ENCODE measurements at regions not wholly inside any gene's neighbourhood (a gene's known extent, or its start where the extent isn't known, plus 50 kb on each side); places are given as distances from the start of the nearest gene placed in this dataset.

DNA sequence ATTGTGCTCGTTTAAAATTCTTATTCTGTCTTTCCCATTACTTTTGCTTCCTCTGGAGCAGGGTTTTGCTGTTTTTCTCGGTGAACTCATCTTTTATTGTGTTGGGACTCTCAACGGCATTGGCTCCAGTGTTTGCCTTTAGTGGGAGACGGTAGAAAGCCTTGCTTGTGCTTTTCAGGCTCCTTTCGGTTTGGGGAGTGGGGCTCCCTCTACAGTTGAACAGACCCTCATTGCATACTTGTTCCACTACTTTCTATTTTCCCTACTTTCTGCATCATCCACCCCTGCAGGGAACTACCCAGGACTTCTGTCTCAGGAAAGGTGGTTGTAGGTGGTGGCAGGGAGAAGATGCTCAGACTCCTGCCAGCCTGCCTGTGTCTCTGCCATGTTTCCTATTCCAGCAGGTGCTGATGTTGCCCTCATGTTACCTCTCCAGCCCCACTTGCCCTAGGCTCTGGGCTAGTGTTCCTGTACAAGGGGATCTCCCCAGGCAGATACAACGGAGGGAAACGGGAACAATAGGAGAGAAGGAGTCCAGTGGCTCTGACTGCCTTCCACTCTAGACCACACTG, 68.5 kb upstream of the ZBTB18 start:
- TF ChIP-seq RARB (CRISPR knock-in tag; IDR thresholded peaks at IDR 0.05), result no peak
- no peak for TF ChIP-seq BACH2 (CRISPR knock-in tag; IDR thresholded peaks at IDR 0.05; ENCODE audit: borderline replicate concordance)
- TF ChIP-seq, protein P1, sequence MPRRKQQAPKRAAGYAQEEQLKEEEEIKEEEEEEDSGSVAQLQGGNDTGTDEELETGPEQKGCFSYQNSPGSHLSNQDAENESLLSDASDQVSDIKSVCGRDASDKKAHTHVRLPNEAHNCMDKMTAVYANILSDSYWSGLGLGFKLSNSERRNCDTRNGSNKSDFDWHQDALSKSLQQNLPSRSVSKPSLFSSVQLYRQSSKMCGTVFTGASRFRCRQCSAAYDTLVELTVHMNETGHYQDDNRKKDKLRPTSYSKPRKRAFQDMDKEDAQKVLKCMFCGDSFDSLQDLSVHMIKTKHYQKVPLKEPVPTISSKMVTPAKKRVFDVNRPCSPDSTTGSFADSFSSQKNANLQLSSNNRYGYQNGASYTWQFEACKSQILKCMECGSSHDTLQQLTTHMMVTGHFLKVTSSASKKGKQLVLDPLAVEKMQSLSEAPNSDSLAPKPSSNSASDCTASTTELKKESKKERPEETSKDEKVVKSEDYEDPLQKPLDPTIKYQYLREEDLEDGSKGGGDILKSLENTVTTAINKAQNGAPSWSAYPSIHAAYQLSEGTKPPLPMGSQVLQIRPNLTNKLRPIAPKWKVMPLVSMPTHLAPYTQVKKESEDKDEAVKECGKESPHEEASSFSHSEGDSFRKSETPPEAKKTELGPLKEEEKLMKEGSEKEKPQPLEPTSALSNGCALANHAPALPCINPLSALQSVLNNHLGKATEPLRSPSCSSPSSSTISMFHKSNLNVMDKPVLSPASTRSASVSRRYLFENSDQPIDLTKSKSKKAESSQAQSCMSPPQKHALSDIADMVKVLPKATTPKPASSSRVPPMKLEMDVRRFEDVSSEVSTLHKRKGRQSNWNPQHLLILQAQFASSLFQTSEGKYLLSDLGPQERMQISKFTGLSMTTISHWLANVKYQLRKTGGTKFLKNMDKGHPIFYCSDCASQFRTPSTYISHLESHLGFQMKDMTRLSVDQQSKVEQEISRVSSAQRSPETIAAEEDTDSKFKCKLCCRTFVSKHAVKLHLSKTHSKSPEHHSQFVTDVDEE (CRISPR knock-in tag; IDR thresholded peaks at IDR 0.05), result no peak
- TF ChIP-seq ZNF565 (CRISPR knock-in tag; conservative IDR thresholded peaks at IDR 0.05; ENCODE audit: low read depth), result no peak
- TF ChIP-seq TCF4 (CRISPR knock-in tag; IDR thresholded peaks at IDR 0.05; ENCODE audit: borderline replicate concordance), result no peak
- TF ChIP-seq, protein P2, sequence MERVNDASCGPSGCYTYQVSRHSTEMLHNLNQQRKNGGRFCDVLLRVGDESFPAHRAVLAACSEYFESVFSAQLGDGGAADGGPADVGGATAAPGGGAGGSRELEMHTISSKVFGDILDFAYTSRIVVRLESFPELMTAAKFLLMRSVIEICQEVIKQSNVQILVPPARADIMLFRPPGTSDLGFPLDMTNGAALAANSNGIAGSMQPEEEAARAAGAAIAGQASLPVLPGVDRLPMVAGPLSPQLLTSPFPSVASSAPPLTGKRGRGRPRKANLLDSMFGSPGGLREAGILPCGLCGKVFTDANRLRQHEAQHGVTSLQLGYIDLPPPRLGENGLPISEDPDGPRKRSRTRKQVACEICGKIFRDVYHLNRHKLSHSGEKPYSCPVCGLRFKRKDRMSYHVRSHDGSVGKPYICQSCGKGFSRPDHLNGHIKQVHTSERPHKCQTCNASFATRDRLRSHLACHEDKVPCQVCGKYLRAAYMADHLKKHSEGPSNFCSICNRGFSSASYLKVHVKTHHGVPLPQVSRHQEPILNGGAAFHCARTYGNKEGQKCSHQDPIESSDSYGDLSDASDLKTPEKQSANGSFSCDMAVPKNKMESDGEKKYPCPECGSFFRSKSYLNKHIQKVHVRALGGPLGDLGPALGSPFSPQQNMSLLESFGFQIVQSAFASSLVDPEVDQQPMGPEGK (CRISPR knock-in tag; IDR thresholded peaks at IDR 0.05; ENCODE audit: borderline replicate concordance), result no peak
- no peak for TF ChIP-seq TOX (CRISPR knock-in tag; IDR thresholded peaks at IDR 0.05; ENCODE audit: borderline replicate concordance)
- TF ChIP-seq GLIS3 (CRISPR knock-in tag; IDR thresholded peaks at IDR 0.05), result no peak
- TF ChIP-seq ESRRG (CRISPR knock-in tag; IDR thresholded peaks at IDR 0.05), result no peak
- no peak for TF ChIP-seq ARNTL (CRISPR knock-in tag; IDR thresholded peaks at IDR 0.05; ENCODE audit: borderline replicate concordance, low read depth)
- TF ChIP-seq, protein P3, sequence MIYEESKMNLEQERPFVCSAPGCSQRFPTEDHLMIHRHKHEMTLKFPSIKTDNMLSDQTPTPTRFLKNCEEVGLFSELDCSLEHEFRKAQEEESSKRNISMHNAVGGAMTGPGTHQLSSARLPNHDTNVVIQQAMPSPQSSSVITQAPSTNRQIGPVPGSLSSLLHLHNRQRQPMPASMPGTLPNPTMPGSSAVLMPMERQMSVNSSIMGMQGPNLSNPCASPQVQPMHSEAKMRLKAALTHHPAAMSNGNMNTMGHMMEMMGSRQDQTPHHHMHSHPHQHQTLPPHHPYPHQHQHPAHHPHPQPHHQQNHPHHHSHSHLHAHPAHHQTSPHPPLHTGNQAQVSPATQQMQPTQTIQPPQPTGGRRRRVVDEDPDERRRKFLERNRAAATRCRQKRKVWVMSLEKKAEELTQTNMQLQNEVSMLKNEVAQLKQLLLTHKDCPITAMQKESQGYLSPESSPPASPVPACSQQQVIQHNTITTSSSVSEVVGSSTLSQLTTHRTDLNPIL (CRISPR knock-in tag; IDR thresholded peaks at IDR 0.05; ENCODE audit: low read depth), result no peak
- no peak for TF ChIP-seq CSDC2 (CRISPR knock-in tag; IDR thresholded peaks at IDR 0.05)
- ATAC-seq, result no peak

DNA sequence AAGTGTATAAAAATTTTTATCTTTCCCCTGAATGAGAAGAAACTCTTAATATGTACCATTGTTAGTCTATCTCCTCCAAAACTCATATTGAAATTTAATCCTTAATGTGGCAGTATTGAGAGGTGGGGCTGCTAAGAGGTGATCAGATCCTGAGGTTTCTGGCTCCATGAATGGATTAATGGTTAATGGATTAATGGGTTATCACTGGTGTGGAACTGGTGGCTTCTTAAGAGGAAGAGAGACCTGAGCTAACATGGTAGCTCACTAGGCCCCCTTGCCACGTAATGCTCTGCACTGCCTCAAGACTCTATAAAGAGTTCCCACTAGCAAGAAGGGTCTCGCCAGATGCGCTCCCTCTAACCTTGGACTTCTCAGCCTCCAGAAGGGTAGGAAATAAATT, 70.6 kb upstream of the ZBTB18 start:
- no peak for ATAC-seq
- no peak for TF ChIP-seq OSR1 (CRISPR knock-in tag; IDR thresholded peaks at IDR 0.05)

DNA sequence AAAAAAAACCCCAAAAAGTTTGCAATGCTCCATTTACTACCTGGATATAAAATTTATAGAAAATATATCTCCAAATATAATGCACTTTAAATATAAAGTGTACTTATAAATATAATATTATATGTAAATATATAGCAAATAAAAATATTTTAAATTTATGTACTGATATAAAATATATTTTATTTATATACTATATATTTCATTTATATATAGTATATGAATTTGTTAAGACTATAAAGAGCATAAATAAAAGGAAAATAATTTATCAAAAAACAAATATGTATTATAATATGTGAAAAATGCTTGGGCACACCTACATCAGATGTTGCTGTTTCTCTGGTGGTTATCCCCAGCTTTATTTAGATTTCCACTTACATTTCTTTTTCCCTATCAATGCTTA, 71.0 kb upstream of the ZBTB18 start:
- ATAC-seq, result no peak
- TF ChIP-seq, protein P3 (CRISPR knock-in tag; IDR thresholded peaks at IDR 0.05; ENCODE audit: low read depth), result no peak
- no peak for TF ChIP-seq ESRRG (CRISPR knock-in tag; IDR thresholded peaks at IDR 0.05)
- TF ChIP-seq RARB (CRISPR knock-in tag; IDR thresholded peaks at IDR 0.05), result no peak

DNA sequence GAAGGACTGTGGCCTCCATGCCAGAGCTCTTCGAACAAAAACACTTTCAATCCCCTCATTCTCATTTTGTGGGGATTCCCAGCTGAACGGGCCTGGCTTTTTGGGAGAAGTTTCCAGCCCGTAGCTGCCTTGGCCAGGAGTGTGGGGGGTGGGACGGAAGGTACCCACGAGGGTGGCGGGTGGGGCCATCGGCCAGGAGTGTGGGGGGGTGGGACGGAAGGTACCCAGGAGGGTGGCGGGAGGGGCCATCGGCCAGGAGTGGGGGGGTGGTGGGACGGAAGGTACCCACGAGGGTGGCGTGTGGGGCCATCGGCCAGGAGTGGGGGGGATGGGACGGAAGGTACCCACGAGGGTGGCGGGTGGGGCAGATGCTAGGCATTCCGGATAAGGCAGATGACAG, 71.7 kb upstream of the ZBTB18 start:
- no peak for TF ChIP-seq OSR1 (CRISPR knock-in tag; IDR thresholded peaks at IDR 0.05)
- no peak for TF ChIP-seq ZFP30 (CRISPR knock-in tag; IDR thresholded peaks at IDR 0.05)
- no peak for TF ChIP-seq ZFP3 (CRISPR knock-in tag; IDR thresholded peaks at IDR 0.05)
- no peak for TF ChIP-seq ZNF8 (CRISPR knock-in tag; IDR thresholded peaks at IDR 0.05)
- TF ChIP-seq, protein P2 (CRISPR knock-in tag; IDR thresholded peaks at IDR 0.05; ENCODE audit: borderline replicate concordance), result no peak
- TF ChIP-seq BACH2 (CRISPR knock-in tag; IDR thresholded peaks at IDR 0.05; ENCODE audit: borderline replicate concordance), result no peak
- TF ChIP-seq SNAI2 (CRISPR knock-in tag; IDR thresholded peaks at IDR 0.05), result no peak
- TF ChIP-seq ISL1 (CRISPR knock-in tag; IDR thresholded peaks at IDR 0.05), result no peak
- TF ChIP-seq ZC3H10 (CRISPR knock-in tag; IDR thresholded peaks at IDR 0.05), result no peak
- no peak for TF ChIP-seq ZNF70 (CRISPR knock-in tag; IDR thresholded peaks at IDR 0.05)
- TF ChIP-seq, protein P1 (CRISPR knock-in tag; IDR thresholded peaks at IDR 0.05), result no peak
- no peak for TF ChIP-seq TCF4 (CRISPR knock-in tag; IDR thresholded peaks at IDR 0.05; ENCODE audit: borderline replicate concordance)
- TF ChIP-seq GLIS3 (CRISPR knock-in tag; IDR thresholded peaks at IDR 0.05), result no peak
- no peak for TF ChIP-seq ARNTL (CRISPR knock-in tag; IDR thresholded peaks at IDR 0.05; ENCODE audit: borderline replicate concordance, low read depth)
- TF ChIP-seq, protein P4, sequence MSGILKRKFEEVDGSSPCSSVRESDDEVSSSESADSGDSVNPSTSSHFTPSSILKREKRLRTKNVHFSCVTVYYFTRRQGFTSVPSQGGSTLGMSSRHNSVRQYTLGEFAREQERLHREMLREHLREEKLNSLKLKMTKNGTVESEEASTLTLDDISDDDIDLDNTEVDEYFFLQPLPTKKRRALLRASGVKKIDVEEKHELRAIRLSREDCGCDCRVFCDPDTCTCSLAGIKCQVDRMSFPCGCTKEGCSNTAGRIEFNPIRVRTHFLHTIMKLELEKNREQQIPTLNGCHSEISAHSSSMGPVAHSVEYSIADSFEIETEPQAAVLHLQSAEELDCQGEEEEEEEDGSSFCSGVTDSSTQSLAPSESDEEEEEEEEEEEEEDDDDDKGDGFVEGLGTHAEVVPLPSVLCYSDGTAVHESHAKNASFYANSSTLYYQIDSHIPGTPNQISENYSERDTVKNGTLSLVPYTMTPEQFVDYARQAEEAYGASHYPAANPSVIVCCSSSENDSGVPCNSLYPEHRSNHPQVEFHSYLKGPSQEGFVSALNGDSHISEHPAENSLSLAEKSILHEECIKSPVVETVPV (CRISPR knock-in tag; IDR thresholded peaks at IDR 0.05), result no peak
- TF ChIP-seq CSDC2 (CRISPR knock-in tag; IDR thresholded peaks at IDR 0.05), result no peak
- ATAC-seq, result no peak

Data from SK-N-SH treated with all-trans-retinoic acid at 6 μM for 48 hours (cell line).